Tongue (tissue), 1 donor: ENCODE measurements at regions not wholly inside any gene's neighbourhood (a gene's known extent, or its start where the extent isn't known, plus 50 kb on each side); places are given as distances from the start of the nearest gene placed in this dataset.
A peak's percentile ranks its signal among the peaks of the same experiment; 100 is the strongest.
"Not testable (repeated sequence)": the region's sequence is repeated elsewhere in the genome, so short reads cannot be mapped to it uniquely, and the experiment has no call there.

Experiments
- DNase-seq: peaks from one replicate; pipeline ENCODE4 v3.0.0-alpha.2; 2015

GRCh38 chr10:101280511-101280910, 51.2 kb upstream of the LBX1 start:
- no peak for DNase-seq

GRCh38 chr10:101280921-101281320, 51.7 kb upstream of the LBX1 start:
- DNase-seq, result not testable (repeated sequence)

GRCh38 chr10:101282947-101283346, 53.7 kb upstream of the LBX1 start:
- no peak for DNase-seq

GRCh38 chr10:101283762-101284100, 54.5 kb upstream of the LBX1 start:
- DNase-seq, result no peak

- no peak for DNase-seq
Measured at GRCh38 chr10:101284101-101284743, 55.0 kb upstream of the LBX1 start.

GRCh38 chr10:101284744-101285463, 55.6 kb upstream of the LBX1 start:
- no peak for DNase-seq

GRCh38 chr10:101285519-101286070, 56.3 kb upstream of the LBX1 start:
- DNase-seq, result peak; percentile 44

GRCh38 chr10:101286248-101287046, 57.2 kb upstream of the LBX1 start:
- no peak for DNase-seq

GRCh38 chr10:101287183-101287996, 58.1 kb upstream of the LBX1 start:
- DNase-seq, result no peak

GRCh38 chr10:101287997-101288635, 58.9 kb upstream of the LBX1 start:
- DNase-seq, result peak; percentile 64

- DNase-seq, result no peak
Measured at GRCh38 chr10:101289541-101289940, 60.3 kb upstream of the LBX1 start.

- no peak for DNase-seq
Measured at GRCh38 chr10:101290431-101290830, 61.2 kb upstream of the LBX1 start.

- no peak for DNase-seq
Measured at GRCh38 chr10:101290881-101291280, 61.6 kb upstream of the LBX1 start.

GRCh38 chr10:101291331-101292193, 62.3 kb upstream of the LBX1 start:
- DNase-seq, result peak; percentile 87

GRCh38 chr10:101292194-101293006, 61.6 kb upstream of the BTRC start:
- DNase-seq, result peak; percentile 81

GRCh38 chr10:101293007-101293723, 60.8 kb upstream of the BTRC start:
- peak; percentile 37 for DNase-seq

GRCh38 chr10:101294109-101294508, 59.9 kb upstream of the BTRC start:
- no peak for DNase-seq

- DNase-seq, result peak; percentile 90
Measured at GRCh38 chr10:101295261-101295660, 58.7 kb upstream of the BTRC start.

GRCh38 chr10:101297901-101298486, 56.0 kb upstream of the BTRC start:
- peak; percentile 84 for DNase-seq
